ENCODE measurements at regions not wholly inside any gene's neighbourhood (a gene's known extent, or its start where the extent isn't known, plus 50 kb on each side); places are given as distances from the start of the nearest gene placed in this dataset.
"Not testable (repeated sequence)": the region's sequence is repeated elsewhere in the genome, so short reads cannot be mapped to it uniquely, and the experiment has no call there.

GRCh38 chr4:54447304-54447703 lies 210.5 kb upstream of the KIT start:
- DNase-seq: no peak
- Histone ChIP-seq H3K27me3 (ENCODE audit: insufficient read depth, low read depth, severe bottlenecking) (peaks cover 35% of the 10 kb centered on the region), H3K27ac (no peak overlapping the region), H3K4me3 (ENCODE audit: low read depth, low read length) (no peak overlapping the region), H3K36me3 (no peaks in the 10 kb centered on the region), H3K9me3 (ENCODE audit: severe bottlenecking) (peaks cover 5% of the 10 kb centered on the region)
- TF ChIP-seq, protein P1, sequence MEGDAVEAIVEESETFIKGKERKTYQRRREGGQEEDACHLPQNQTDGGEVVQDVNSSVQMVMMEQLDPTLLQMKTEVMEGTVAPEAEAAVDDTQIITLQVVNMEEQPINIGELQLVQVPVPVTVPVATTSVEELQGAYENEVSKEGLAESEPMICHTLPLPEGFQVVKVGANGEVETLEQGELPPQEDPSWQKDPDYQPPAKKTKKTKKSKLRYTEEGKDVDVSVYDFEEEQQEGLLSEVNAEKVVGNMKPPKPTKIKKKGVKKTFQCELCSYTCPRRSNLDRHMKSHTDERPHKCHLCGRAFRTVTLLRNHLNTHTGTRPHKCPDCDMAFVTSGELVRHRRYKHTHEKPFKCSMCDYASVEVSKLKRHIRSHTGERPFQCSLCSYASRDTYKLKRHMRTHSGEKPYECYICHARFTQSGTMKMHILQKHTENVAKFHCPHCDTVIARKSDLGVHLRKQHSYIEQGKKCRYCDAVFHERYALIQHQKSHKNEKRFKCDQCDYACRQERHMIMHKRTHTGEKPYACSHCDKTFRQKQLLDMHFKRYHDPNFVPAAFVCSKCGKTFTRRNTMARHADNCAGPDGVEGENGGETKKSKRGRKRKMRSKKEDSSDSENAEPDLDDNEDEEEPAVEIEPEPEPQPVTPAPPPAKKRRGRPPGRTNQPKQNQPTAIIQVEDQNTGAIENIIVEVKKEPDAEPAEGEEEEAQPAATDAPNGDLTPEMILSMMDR (IDR thresholded peaks at IDR 0.05; ENCODE audit: low read depth, low read length): no peak

DNA sequence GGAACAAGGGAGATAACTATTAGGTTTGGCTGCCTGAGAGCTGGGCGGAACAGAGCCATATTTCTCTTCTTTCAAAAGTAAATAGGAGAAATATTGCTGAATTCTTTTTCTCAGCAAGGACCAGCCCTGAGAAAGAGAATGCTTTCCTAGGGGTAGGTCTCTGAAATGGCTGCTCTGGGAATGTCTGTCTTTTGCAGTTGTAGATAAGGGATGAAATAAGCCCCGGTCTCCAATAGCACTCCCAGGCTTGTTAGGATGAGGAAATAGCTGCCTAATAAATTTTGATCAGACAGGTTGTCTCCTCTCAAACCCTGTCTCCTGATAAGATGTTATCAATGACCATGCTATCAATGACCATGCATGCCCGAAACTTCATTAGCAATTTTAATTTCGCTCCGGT lies 207.8 kb upstream of the KIT start:
- H3K4me3 ChIP-seq (ENCODE audit: low read depth, low read length): no peak overlapping the region
- no peak for DNase-seq
- peaks cover 5% of the 10 kb centered on the region for H3K9me3 ChIP-seq (ENCODE audit: severe bottlenecking)
- TF ChIP-seq, protein P1 (IDR thresholded peaks at IDR 0.05; ENCODE audit: low read depth, low read length): no peak
- H3K27ac ChIP-seq: no peak overlapping the region
- peaks cover 26% of the 10 kb centered on the region for H3K27me3 ChIP-seq (ENCODE audit: insufficient read depth, low read depth, severe bottlenecking)
- H3K36me3 ChIP-seq: no peaks in the 10 kb centered on the region

DNA sequence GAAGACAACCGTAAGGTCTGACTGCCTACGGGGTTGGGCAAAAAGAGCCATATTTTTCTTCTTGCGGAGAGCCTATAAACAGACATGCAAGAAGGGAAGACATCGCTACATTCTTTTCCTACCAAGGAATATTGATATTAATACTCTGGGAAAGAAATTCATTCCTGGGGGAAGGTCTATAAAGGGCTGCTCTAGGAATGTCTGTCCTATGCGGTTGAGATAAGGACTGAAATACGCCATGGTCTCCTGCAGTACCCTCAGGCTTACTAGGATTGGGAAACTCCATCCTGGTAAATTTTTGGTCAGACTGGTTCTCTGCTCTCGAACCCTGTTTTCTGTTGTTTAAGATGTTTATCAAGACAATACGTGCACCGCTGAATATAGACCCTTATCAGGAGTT lies 190.8 kb upstream of the KIT start:
- H3K4me3 ChIP-seq (ENCODE audit: low read depth, low read length); H3K27ac ChIP-seq; H3K9me3 ChIP-seq (ENCODE audit: severe bottlenecking); H3K36me3 ChIP-seq; DNase-seq: not testable (repeated sequence)
- H3K27me3 ChIP-seq (ENCODE audit: insufficient read depth, low read depth, severe bottlenecking): peaks cover 12% of the 10 kb centered on the region

DNA sequence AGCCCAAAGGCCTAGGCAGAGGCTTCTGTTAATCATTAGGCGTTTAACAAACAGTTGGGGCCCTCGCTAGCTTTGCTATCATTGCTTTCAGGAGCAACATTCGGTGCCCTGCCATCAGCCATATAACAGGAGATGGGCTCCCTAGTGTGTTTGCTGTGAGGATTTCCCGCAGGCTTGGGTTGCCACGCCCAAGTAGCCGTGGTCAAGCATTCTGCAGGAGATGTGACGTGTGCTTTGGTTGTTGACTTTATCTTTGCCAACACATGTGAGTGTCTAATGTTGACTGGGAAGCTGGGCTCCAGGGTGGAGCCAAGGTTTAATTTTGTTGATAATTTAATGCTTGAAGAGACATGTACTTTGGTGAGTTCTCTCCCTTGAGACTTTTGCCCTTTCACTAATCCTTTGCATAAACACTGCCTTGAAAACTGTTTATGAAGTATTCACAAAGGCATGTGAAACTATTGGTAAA lies 184.6 kb upstream of the KIT start:
- Histone ChIP-seq H3K9me3 (ENCODE audit: severe bottlenecking) (no peaks in the 10 kb centered on the region), H3K27me3 (ENCODE audit: insufficient read depth, low read depth, severe bottlenecking) (peaks cover 27% of the 10 kb centered on the region), H3K4me3 (ENCODE audit: low read depth, low read length) (no peak overlapping the region), H3K27ac (no peak overlapping the region), H3K36me3 (no peaks in the 10 kb centered on the region)
- no peak for DNase-seq
- TF ChIP-seq, protein P1 (IDR thresholded peaks at IDR 0.05; ENCODE audit: low read depth, low read length): no peak

DNA sequence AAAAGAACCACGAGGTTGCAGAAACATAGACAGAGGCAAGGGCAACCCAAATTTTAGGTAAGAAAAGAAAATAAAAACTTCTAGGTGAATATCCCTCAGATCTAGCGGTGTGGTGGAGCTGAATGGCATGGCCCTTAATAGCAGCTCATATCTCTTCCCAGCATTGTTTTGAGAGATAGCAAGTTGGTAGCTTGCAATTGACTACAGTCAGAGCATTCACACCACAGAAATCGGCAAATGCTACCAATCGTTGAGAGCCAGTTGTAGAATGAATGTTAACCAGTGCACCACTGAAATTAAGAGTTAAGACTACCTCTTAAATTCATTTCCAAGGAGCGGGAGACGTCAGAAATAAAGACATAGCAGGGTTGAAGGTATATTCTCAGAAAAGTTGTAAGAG lies 184.0 kb upstream of the KIT start:
- Histone ChIP-seq H3K9me3 (ENCODE audit: severe bottlenecking) (no peaks in the 10 kb centered on the region), H3K4me3 (ENCODE audit: low read depth, low read length) (no peak overlapping the region), H3K27ac (no peak overlapping the region), H3K36me3 (no peaks in the 10 kb centered on the region), H3K27me3 (ENCODE audit: insufficient read depth, low read depth, severe bottlenecking) (peaks cover 27% of the 10 kb centered on the region)
- TF ChIP-seq, protein P1 (IDR thresholded peaks at IDR 0.05; ENCODE audit: low read depth, low read length): no peak
- no peak for DNase-seq

DNA sequence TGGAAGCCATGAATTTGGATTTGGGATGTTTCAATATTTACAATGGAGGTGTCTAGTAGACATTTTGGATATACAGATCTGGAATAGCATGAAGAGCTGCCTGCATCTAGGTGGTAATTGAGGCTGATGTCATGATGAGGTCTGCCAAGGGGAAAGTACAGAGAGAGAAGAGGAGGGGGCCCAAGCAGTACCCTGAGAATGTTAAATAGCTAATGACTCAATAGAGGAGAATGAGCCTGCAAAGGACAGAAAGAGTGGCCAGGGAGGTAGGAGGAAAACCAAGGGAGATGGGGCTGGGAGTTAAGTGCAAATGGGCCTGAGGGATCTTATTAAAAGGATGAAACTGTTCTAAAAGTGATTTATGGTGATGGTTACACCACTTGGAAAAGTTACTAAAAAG lies 182.2 kb upstream of the KIT start:
- no peaks in the 10 kb centered on the region for H3K9me3 ChIP-seq (ENCODE audit: severe bottlenecking)
- peaks cover 23% of the 10 kb centered on the region for H3K27me3 ChIP-seq (ENCODE audit: insufficient read depth, low read depth, severe bottlenecking)
- H3K4me3 ChIP-seq (ENCODE audit: low read depth, low read length): no peak overlapping the region
- TF ChIP-seq, protein P1 (IDR thresholded peaks at IDR 0.05; ENCODE audit: low read depth, low read length): no peak
- no peak overlapping the region for H3K27ac ChIP-seq
- no peaks in the 10 kb centered on the region for H3K36me3 ChIP-seq
- no peak for DNase-seq
